ENCODE measurements at regions not wholly inside any gene's neighbourhood (a gene's known extent, or its start where the extent isn't known, plus 50 kb on each side); places are given as distances from the start of the nearest gene placed in this dataset.
"Not testable (repeated sequence)": the region's sequence is repeated elsewhere in the genome, so short reads cannot be mapped to it uniquely, and the experiment has no call there.

- no peak for TF ChIP-seq CTCF (IDR thresholded peaks at IDR 0.05; ENCODE audit: low read length, missing control alignments)
- DNase-seq (ENCODE audit: low read depth), result no peak
- no peak overlapping the region for H3K4me3 ChIP-seq (replicated peaks; ENCODE audit: low read depth, low read length)
Measured at GRCh38 chr22:25281675-25282345, 62.4 kb downstream of the CRYBB2 start.

GRCh38 chr22:25282346-25282670 lies 62.9 kb downstream of the CRYBB2 start:
- TF ChIP-seq CTCF (IDR thresholded peaks at IDR 0.05; ENCODE audit: low read length, missing control alignments), result no peak
- DNase-seq (ENCODE audit: low read depth), result no peak
- H3K4me3 ChIP-seq (replicated peaks; ENCODE audit: low read depth, low read length), result no peak overlapping the region

- no peak for TF ChIP-seq CTCF (IDR thresholded peaks at IDR 0.05; ENCODE audit: low read length, missing control alignments)
- H3K4me3 ChIP-seq (replicated peaks; ENCODE audit: low read depth, low read length), result no peak overlapping the region
- no peak for DNase-seq (ENCODE audit: low read depth)
Measured at GRCh38 chr22:25282671-25283561, 63.5 kb downstream of the CRYBB2 start.

GRCh38 chr22:25288481-25288880 lies 69.0 kb downstream of the CRYBB2 start:
- DNase-seq (ENCODE audit: low read depth); H3K4me3 ChIP-seq (replicated peaks; ENCODE audit: low read depth, low read length): not testable (repeated sequence)

GRCh38 chr22:25301912-25302311 lies 82.5 kb downstream of the CRYBB2 start:
- not testable (repeated sequence) for H3K4me3 ChIP-seq (replicated peaks; ENCODE audit: low read depth, low read length)

GRCh38 chr22:25309586-25309985 lies 90.1 kb downstream of the CRYBB2 start:
- not testable (repeated sequence) for H3K4me3 ChIP-seq (replicated peaks; ENCODE audit: low read depth, low read length); DNase-seq (ENCODE audit: low read depth)

More at GRCh38 chr22:25301912-25302311, 82.5 kb downstream of the CRYBB2 start:
- not testable (repeated sequence) for DNase-seq (ENCODE audit: low read depth)

- DNase-seq (ENCODE audit: low read depth); H3K4me3 ChIP-seq (replicated peaks; ENCODE audit: low read depth, low read length): not testable (repeated sequence)
Measured at GRCh38 chr22:25311924-25312323, 92.5 kb downstream of the CRYBB2 start.

GRCh38 chr22:25318081-25318823 lies 98.8 kb downstream of the CRYBB2 start:
- H3K4me3 ChIP-seq (replicated peaks; ENCODE audit: low read depth, low read length), result no peak overlapping the region
- no peak for DNase-seq (ENCODE audit: low read depth)
- no peak for TF ChIP-seq CTCF (IDR thresholded peaks at IDR 0.05; ENCODE audit: low read length, missing control alignments)

Measured in fibroblast of pulmonary artery (primary cell).